Hypothalamus (tissue), 51 donors: ENCODE measurements at regions not wholly inside any gene's neighbourhood (a gene's known extent, or its start where the extent isn't known, plus 50 kb on each side); places are given as distances from the start of the nearest gene placed in this dataset.
A peak's percentile ranks its signal among the peaks of the same experiment; 100 is the strongest.

ENCODE experiments used
- DNase-seq, 51 donors: peaks; one replicate each; lab custom pipeline; 2025; lab: John Stamatoyannopoulos, UW

DNA sequence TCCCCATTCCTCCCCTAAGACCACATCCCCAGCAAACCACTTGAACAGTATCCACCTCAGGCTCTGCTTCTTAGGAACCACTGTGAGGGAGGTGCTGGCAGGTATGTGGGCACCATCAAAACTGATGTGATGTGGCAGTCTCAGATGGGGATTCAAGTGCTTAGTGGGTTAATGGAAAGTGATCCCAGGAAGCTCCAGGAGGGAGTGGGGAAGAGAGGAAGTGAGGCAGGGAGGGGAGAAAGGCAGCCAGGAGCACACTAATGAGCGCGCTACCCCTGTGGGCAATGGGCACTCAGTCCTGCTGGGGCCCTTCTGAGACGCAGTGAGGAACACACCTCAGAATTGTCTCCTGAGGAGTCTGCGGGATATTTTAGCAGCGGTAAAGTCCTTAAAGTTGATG is 263.1 kb upstream of the MOCS1 start:
- no peak for DNase-seq

DNA sequence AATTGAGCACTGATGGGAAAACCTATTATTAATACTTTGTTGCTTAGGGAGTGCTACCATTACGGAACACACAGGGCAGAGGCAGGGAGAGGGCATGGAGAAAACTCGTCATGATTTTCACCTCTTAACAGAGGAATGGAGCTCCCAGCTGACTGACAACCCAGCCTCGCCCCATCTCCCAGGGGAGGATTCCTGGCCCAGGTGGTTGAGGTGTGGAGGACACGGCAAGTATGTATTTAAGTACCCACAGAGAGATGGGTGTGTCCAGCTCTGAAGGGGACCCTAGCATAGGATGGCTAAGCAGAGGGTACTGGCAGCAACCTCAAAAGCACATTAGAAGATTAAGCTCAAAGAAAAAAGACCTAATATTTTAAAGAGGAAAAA is 261.9 kb upstream of the MOCS1 start:
- no peak for DNase-seq

DNA sequence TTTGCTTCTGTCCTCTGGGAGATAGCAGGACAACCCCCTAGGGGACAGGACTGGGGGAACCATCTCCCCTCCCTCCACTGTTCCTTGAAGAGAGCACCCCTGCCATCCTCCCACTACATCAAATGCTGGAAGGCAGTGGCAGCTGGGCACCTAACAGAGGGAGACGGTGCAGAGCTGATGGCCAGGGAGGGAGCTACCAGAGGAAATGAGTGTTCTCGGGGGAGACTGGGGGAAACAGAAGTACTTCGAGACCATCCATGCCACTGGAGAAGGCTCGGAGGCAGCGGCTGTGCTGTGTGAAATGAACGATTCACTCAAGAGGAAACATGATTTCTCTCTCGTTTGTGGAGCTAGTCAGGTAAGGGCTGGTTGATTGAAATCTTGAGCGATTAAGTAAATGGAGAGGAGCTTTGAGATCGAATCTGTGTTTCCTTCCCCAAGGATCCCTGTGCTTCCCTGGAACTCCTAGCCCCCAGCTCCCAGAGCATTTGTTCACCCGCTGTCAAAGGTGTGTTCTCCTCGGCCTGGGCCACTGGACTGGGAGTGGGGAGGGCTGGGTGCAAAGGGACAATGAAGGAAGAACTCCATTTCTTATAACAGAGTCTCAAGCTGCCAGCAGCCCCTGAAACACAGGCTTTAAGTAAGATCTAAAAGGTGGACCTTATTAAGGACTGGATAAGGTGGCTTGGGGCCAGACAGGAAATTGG is 261.3 kb upstream of the MOCS1 start:
- DNase-seq: no peak

DNA sequence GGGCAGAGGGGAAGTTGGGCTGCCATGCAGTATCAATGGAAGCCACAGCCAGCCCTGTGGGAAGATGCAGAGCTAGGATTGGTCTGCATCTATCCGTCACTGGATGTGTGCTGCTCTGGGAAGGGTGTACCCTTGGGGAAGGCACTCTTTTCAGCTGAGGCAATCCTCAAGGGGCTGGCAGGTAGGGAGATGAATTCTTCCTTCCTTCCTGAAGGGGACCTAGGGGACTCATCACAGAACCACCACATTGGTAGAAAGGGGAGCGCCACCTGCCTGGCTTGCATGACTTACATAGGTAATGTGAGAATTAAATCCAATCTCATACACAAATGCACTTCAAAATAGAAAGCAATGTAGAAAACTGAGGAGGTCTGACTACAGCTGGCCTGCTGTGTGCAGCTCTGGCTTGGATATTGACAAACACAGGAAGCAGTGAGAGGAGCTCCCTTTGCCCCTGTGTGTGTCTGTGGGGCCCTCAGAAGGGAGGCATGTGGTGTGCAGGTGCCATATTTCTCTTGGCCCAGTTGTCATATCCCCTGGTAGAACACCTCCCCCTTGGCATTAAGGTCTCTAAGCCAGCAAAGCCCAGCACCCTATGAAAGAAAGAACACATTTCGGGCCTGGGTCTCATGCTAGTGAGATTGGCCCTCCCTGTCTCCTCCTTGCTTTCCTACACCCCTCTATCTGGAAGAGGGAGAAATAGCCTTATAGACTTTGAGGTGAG is 260.3 kb upstream of the MOCS1 start:
- no peak for DNase-seq

DNA sequence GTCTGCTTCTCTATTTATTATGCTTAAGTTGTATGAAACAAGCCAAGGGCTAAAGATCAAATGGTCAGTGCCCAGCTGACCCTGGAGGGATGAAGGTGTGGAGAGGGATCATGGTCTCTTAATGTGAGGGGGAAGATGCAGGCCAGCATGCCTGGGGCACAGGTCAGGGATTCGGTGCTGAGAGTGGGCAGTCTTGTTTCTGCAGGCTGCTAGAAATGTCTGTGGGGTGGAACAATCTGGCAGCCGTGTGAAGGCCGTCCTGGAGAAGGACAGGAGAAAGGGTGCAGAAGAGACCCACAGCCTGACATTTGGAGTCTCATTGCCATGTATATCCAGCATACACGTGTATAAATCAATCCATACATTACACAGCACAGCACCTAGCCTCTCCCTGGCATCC is 258.3 kb upstream of the MOCS1 start:
- DNase-seq: no peak

DNA sequence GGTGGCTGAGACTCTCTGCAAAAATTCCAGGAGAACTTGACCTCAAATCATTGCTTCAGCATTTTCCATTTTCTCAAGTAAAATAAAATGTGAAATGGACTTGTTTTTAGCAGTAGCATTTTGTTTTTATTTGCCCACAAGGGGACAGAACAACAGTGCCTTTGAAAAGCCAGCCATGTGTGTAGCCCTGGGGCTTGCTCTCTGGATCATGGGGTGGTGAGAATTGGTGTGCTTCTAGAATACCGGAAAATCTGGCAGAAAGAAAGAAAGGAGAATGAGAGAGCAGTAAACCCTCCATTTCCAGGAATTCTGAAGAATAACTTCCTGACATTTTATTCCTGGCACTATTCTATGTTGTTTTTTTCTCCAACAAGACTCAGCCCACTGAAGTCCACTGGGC is 254.7 kb upstream of the MOCS1 start:
- DNase-seq: no peak

DNA sequence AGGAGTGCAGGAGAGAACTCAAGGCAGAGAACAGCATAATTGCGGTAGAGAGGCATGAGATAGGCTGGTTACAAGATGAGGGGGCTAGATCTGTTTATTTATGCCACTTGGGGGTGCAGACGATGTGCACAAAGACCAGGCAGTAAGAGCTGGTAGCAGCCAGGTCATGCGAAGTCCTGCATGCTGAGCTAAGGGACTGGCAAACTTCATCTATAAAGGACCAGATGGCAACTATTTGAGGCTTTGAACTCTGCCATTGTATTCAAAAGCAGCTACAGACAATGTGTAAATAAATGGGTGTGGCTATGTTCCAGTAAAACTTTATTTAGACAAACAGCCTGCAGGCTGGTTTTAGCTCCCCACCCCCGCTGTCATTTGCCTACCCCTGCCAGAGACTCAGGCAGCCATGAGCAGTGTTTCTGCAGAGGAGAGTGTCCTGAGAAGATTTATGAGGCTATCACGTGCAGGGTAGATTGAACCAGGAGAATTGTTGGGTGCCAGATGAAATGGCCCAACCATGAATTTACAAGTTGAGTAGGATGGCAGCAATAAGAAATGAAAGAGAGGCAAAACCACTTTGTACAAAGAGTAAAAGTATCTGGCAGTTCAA is 253.4 kb upstream of the MOCS1 start:
- DNase-seq: no peak

DNA sequence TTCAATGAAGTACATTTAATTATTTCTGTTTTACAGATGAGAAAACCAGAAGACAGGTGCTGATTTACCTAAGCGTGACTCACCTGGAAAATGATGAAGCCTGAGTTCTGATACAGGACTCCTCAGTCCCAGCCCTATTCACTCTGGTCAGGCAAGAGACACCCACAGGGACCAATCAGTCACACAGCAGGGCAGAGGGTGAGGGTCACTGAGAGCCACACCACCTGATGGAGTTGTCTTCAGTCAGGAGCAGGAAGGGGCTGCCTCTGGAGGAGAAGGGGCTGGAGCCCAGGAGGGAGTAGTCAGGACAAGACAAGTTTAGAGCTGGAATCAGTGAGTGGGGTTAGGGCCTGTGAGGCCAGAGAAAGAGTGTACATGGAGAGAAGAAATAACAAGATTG is 251.2 kb upstream of the MOCS1 start:
- DNase-seq: no peak

DNA sequence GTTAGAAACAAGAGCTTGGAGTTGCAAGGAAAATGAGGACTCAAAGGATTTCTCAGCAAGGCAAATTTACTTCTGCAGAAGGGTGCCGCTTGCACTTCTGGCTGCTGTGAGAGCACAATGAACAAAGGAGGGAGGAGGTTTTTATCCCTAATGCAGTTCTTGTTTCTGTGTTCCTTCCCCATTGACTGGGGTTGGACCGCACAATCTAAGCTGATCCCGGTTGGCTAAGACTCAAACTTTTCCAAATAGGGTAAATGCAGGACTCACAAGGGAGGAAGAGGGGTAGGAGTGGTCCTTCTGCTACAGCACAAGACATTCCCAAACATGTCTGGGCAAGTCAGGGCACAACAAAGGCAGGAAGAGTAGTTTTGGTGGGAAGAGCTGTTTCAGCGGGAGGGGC is 249.6 kb upstream of the MOCS1 start:
- no peak for DNase-seq

DNA sequence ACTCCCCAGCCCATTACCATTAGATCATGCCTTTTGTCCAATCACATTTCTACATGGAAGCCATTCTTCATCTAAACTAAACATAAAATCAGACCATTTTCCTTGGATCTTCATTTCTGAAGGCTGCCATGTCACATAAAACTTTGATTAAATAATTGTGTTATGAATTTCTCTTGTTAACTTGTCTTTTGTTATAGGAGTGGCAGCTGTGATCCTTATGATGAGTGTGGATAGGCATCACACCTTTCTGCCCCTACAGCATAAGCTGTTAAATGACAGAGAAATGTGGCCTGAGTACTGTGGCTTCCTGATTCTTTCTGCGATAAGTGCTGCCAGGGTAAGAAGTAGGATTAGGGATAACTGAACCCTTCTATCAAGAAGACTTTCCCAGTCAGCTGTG is 247.1 kb upstream of the MOCS1 start:
- no peak for DNase-seq

DNA sequence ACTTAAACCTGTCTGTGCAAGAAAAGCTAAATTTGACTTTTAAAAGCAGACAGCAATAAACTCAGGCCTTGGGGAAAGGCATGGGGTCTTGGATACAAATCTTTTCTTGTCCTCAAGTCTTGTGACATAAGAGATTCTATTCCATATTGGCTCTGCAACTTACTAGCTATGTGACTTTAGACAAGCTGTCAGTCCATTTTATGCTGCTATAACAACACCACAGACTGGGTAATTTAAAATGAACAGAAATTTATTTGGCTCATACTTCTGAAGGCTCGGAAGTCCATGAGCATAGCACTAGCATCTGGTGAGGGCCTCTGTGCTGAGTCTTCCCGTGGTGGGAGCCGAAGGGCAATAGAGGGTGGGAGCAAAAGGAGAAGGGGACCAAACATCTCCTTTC is 246.0 kb upstream of the MOCS1 start:
- no peak for DNase-seq

DNA sequence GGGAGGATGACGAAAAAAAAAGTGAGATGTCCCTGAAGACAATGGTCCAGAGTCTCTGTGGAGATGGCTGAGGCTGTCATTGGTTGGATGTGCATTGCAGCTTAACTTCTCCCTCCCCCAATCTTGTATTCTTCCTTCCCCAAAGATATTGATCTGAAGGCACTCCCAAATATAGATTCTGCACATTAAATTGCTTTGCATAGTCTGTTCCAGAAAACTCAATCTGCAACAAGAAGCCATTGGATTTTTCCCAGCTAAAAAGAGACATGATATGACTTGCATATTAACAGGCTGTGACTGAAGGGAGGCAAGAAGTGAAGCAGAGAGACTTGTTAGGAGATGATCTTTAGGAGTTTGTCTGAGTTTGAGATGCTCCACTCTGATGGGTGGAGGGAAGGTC is 245.2 kb upstream of the MOCS1 start:
- DNase-seq: no peak

DNA sequence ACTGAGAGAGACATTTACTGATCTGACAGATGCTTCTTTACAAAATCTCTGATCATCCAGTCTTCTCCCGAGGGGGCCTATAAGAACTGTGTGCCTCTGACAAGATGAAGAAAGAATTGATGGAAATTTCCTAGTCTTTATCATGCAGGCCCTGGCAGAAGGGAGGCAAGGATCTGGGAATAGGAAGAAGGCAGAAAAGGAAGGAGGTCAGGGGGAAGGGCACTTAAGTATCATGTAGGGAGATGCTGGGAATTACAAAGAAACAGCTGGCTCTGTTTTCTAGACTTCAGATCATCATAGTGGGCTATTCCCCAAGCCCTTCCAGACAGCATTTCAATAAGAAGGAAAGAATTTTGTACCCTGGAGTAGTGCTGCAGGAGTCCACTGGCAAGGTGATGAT is 243.3 kb upstream of the MOCS1 start:
- no peak for DNase-seq

DNA sequence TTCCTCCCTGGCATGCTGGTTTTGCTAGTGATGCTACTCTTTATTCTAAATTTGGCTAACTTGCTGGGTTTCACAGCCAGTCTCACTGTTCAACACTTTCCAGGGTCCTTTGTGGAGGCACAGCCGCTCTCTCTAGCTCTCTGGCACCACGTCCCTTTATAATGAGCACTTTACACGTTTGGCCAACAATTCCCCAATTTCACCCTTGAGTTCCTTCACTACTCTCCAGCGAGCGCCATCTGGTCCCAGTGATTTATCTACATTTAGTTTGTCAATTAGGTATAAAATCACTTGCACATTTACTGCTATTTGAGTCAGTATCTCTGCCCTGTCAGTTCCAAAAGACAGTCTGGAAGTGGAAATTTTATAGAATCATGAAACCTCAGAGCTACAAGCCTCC is 241.9 kb upstream of the MOCS1 start:
- no peak for DNase-seq

DNA sequence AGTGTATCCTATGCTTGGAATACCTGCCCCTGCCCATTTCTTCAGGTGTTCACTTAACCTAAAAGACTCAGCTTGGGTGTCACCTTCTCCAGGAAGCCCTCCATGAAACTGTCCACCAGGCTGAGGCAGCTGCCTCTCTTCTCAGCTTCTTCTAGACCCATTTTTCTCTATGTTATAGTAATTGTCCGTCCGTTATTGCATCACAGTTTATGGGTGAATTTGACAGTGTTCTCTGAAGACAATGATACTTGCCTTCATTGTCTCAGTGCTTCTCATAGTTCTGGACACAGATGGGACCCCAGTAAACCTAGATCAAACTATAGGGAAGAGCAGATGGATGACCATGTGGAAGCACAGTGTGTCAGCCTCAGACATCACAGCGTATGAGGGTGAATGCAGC is 238.0 kb upstream of the MOCS1 start:
- DNase-seq: no peak

DNA sequence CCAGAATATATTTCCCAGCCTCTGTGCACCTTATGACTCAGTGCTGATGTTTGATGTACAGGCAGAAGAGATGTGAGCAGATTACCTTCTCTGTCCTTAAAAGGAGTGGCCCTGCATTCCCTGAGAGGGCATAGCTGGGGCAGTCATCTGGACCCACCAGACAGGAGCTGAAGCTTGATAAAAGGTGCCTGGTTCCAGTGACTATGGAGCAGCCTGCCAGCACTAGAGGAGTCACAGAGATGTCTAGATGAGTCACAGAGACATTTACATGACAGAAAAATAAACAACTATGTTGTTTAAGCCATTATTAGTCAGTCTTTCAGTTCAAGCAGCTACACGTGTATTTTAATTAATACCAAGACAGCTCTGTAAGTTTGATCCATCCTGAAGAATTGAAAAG is 237.1 kb upstream of the MOCS1 start:
- DNase-seq: no peak

DNA sequence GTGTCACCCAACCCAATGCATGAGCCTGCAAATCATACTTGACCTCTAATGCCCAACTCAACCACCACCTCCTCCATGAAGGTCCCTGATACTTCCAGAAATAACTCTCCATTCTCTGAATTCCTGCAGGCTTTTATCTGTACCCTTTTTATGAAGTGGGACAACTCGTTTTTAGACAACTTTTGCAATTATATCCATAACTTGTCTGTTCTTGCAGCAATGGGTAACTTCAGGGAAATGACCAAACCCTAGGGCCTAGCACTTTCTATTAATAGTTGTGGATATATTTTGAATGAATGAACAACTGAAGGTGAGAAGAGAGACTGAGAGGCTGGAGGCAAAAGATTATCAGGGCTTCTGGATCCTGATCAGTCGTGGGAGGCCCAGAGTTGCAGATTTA is 236.6 kb upstream of the MOCS1 start:
- DNase-seq: no peak

DNA sequence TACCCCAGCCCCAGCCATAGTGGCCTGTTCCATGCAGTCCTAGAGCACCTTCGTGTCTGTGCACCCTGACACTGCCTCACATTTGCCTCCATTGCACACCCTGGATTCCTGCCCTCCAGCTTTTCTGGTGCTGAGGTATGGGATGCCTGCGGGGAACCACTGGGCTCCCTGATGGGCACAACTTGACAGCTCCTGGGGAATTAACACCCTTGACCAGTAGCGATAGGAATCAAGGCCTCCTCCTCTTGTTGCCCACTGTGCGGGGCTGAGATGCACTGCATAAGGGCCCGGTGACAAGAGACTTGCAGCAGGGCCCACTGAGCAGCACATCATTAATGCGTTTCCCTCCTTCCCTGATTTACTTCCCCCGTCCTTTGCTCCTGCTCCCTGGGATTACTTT is 235.6 kb upstream of the MOCS1 start:
- DNase-seq: no peak

DNA sequence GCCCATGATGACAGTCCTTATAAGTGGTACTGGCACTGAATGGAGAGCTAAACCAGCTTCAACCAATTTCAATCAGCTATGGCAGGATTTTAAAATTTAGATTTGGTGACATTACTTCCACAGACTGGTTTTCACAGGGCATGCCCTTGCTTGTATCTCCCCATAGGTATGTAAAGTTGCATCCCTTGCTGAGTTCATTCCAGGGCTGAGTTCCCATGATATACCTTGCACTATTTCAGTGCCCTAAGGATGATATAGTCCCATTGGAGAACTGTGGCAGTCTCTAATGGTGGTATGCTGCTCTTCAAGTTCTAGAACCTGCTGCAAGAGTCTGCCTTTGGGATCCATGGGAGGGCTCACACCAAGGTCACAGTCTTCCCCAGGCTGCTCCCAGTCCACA is 232.7 kb upstream of the MOCS1 start:
- DNase-seq: no peak

DNA sequence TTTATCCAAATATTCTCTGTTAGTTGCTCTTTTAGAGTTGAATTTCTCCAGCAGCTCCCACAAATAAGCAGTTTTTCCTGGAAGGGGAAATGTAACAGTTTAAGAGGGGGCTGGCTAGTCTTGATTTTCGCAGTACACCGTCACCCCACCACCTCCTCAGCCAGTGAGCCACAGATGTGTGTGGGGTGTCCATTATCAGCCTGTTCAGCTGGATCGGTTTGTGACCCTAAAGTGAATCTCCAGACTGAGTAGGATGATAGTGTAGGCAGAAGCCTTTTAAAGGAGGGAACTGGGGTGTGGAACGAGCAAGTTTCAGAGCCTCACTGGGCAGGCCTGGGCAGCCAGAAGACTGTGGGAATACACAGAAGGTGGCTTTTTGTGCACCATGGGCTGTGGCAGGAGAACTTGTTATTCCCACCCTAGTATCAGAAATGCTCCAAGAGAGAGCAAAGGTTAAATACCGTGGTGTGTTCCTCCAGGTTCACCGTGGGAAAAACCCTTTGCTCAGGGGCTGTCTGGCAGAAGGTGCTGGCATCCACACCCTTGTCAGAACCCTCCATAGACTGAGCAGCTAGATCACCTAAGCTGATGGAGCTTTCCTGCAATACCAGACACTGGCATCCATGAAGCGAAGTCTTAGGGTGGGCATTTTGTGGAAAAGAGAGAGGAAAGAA is 230.9 kb upstream of the MOCS1 start:
- peak in 1 of 51 donors; percentile 6 for DNase-seq

DNA sequence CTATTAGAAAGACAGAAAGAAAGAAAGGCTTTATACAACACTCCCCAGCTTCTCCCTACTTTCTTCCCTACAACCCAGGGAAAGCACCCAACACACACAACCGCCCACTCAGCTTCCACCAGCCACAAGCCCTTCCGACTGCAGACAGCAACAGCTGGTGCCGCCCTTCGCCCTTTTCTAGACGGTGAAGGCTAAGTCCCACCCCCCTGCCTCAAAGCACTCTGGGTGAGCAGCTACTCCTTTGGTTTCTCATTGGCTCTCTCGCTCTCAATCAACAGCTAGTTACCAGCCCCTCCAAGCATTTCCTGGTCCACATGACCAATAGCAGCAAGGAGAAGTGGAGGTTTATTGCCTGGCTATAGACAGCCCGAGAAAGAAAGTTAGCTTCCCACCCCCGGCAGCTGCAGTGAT is 230.1 kb upstream of the MOCS1 start:
- peak in 22 of 51 donors; percentile 1 to 65 (median 10) for DNase-seq

DNA sequence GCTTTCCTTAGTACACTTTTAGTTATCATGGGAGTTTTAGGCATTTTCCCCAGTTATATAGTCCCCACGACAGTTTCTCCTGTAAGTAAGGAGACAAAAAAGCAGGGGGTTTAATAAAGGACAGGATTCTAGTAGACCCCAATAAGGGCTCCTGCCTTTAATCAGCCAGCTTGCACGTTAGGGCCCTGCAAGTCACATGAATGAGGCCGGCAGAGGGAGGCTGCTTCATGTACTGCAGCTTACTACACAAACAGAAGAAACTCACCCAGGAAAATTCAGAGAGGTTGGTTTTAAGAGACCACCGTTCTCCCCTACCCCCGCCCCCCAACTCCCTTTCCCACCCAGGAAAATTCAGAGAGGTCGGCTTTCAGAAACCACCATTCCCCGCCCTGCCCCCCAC is 229.7 kb upstream of the MOCS1 start:
- DNase-seq: peak in 1 of 51 donors; percentile 0
